NCI-H526 treated with DMSO at 0.1 percent for 48 hours (cell line): ENCODE measurements at regions not wholly inside any gene's neighbourhood (a gene's known extent, or its start where the extent isn't known, plus 50 kb on each side); places are given as distances from the start of the nearest gene placed in this dataset.
"Not testable (repeated sequence)": the region's sequence is repeated elsewhere in the genome, so short reads cannot be mapped to it uniquely, and the experiment has no call there.

Source experiments
- DNase-seq: peaks from one replicate; lab custom pipeline; 2025; lab: John Stamatoyannopoulos, UW

DNA sequence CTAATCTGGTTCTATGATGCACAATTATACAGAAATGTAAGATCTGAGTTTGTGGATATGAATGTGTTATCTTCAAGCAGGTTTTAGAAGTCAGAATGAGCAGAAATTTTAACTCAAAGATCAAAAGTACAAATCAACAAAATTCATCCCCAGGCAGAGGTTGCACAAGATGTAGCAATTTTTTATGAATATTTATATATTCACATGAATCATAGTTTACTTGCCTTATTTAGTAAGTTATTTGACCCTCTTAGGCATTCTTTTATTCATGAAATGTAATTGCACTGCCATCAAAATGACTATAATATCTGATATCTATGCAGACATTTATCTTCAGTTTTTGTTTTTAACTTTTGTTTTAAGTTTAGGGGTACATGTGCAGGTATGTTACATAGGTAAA, 103.1 kb upstream of the DAZL start:
- DNase-seq, result no peak

GRCh38 chr3:16711691-16712090, 106.5 kb upstream of the DAZL start:
- DNase-seq, result not testable (repeated sequence)

GRCh38 chr3:16715281-16715680, 110.1 kb upstream of the DAZL start:
- DNase-seq, result no peak

GRCh38 chr3:16719426-16719825, 114.2 kb upstream of the DAZL start:
- no peak for DNase-seq

GRCh38 chr3:16720367-16720940, 115.2 kb upstream of the DAZL start:
- no peak for DNase-seq

GRCh38 chr3:16721494-16721893, 116.3 kb upstream of the DAZL start:
- no peak for DNase-seq

GRCh38 chr3:16723978-16724377, 118.8 kb upstream of the DAZL start:
- DNase-seq, result no peak

- DNase-seq, result no peak
Observed at GRCh38 chr3:16724487-16724886, 119.3 kb upstream of the DAZL start.

DNA sequence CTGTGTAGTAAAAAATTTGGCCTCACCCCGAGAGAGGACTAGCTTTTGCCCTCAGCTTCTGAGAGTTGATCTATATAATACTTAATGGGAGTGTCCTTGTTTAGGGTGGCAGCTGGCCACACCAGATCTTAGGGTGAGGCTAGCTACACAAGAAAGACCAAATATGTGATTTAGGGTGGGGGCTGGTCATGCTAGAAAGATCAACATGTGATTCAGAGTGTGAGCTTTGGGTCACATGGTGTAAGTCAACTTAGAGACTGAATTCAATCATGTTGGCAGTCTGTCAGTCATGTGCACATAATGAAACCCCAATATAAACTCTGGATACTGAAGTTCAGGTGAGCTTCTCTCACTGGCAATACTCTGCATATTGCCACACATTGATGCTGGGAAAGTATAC, 120.7 kb upstream of the DAZL start:
- no peak for DNase-seq

DNA sequence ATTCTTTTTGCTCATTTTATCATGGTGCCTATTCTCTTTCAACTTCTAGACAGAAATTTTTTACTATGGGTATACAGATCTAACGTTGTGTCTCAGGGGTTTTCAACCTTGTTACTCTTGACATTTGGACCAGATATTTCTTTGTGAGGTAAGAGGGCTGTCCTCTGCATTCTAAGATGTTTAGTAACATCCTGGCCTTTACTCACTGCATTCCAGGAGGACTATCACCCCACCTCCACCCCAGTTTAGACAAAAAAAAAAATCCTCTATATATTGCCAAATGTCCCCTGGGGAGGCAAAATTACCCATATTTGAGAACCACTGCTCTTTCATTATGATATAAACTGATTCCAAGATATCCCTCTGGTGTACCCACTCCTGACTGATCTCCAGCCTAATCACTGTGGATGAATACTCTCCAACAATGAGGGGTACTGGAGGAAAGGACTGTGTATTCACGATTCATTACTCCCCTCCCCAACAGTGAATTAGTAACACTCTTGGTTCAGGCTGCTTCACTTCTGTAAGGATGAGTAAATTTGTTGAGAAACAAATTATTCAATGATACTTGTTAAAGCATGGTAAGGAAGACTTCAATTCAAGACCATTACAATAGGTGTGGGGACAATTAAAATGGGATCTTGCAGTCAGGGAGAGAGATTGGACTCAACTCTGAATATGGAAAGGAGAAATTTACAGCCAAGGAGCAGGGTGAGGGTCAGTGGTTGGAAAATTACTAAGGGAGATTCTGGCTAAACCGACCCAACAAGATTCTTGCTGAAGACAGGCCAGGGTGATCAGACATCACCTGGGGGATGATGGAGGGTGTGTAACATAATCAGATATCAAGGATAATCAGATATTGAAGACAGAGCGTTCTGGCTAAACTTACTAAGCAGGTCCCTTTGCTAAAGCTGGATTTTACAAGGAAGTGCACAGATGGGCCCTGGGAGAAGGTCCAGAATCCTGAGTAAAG, 123.8 kb upstream of the DAZL start:
- DNase-seq, result no peak

- no peak for DNase-seq
Observed at GRCh38 chr3:16738451-16738850, 133.2 kb upstream of the DAZL start.

DNA sequence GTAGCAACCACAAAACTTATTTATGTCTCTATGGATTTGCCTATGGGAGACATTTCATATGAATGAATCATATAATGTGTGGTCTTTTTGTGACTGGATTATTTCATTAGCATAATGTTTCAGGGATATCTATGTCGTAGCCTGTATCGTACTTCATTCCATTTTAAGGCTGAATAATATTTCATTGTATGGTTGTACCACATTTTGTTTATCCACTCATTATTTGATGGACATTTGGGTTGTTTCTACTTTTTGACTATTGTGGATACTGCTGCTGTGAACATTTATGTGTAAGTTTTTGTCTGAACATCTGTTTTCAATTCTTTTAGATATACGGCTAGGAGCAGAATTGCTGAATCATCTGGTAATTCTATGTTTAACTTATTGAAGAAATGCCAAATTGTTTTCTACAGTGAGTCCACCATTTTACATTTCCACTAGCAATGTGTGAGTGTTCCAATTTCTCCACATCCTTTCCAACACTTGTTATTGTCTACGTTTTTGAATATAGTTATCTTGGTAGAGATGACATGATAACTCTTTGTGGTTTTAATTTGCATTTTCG, 134.4 kb upstream of the DAZL start:
- DNase-seq, result no peak

DNA sequence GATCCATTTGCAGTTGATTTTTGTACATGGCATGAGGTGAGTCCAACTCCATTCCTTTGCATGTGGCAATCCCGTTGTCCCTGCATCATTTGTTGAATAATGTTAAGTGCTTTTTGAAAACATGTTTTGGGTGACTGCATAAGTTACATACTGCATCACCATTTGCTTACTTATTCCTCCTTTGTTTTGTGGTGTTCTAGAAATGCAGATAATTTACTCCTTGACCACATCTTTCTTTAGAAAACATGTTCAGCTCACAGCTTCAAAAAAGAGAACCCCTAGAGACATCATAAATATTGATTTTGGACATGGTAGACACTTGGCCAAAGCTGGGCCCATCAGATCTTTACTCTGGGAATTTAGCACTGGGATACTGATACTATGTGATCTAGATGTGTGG, 135.3 kb upstream of the DAZL start:
- DNase-seq, result no peak

DNA sequence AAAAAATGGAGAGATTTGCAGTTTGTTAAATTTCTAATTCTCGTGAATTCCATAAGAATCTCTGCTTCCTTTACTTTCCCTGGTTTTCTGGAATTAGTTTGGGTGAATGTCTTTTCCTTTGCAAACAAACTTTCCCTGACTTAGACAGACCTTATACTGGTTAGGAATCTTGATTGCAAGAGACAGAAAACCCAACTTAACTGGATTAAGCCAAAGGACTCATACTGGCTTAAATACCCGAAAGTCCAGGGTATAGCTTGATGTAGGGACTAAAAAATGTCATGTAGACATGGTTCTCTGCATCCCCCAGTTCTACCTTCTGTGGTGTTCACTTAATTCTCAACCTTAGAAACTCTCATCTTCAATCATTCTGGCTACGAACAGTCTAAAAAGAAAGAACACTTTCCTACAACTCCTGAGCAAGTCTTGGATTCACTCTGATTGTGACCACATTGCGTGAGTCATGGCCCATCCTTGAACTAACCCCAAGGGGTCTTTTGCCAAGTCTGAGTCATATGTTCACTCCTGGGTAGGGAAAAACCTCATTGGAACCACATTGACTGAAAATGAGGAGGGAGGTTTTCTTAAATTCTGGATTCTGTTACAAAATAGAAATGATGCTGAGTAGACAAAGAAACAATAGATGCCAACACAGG, 136.0 kb upstream of the DAZL start:
- no peak for DNase-seq

GRCh38 chr3:16741890-16742289, 136.7 kb upstream of the DAZL start:
- DNase-seq, result no peak

- no peak for DNase-seq
Observed at GRCh38 chr3:16743276-16743675, 138.1 kb upstream of the DAZL start.

GRCh38 chr3:16759227-16759903, 125.4 kb upstream of the PLCL2 start:
- no peak for DNase-seq

DNA sequence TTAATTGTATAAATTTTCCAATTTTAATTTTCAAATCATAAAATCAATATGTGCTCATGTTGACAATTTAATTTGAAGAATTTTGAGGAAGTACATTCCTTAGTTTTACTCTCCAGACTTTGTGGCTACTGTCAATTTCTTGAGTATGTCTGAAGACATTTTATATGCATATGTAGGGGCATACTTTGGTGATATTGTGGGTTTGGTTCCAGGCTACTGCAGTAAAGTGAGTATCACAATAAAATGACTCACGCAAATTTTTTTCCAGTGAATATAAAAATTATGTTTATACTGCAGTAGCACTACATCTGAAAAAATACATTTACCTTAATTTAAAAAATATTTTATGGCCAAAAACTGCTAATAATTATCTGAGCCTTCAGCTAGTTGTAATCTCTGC, 123.2 kb upstream of the PLCL2 start:
- DNase-seq, result no peak

- no peak for DNase-seq
Observed at GRCh38 chr3:16765661-16766060, 119.1 kb upstream of the PLCL2 start.

DNA sequence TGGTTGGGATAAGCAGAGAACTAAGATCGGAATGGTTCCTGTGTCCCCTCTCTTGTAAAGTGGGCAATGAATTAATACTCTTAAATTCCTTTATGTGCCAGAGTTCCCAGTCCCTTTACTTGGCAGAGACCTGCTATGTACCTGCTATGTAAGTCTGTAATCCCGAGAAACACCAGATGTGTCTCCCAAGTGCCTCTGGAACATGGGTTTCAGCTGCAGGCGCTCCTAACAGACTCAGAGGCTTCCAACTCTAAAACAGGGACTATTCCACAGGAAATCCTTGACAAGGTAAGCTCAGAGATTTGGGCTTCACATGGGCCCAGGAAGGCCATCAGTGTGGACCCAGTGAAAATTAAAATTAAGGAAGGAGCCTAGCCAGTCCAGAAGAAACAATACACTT, 117.7 kb upstream of the PLCL2 start:
- DNase-seq, result no peak

- DNase-seq, result no peak
Observed at GRCh38 chr3:16768014-16768413, 116.7 kb upstream of the PLCL2 start.

GRCh38 chr3:16768956-16769355, 115.8 kb upstream of the PLCL2 start:
- DNase-seq, result no peak
